OCI-LY3 (cell line): ENCODE measurements at regions not wholly inside any gene's neighbourhood (a gene's known extent, or its start where the extent isn't known, plus 50 kb on each side); places are given as distances from the start of the nearest gene placed in this dataset.

ENCODE experiments used
- H2AFZ ChIP-seq: fragments of 200-600, 300-600 bp; shearing (Covaris generic); 2 replicates; pipeline ENCODE4 v1.6.0; 2014; ENCODE audit warnings: antibody characterized with exemption, low read depth, low read length
- H3K27ac ChIP-seq: fragments of 200-600, 300-600 bp; sonication (generic); 2 replicates; pipeline ENCODE4 v1.5.1; 2014; ENCODE audit warnings: mild to moderate bottlenecking, low read length, moderate library complexity, mixed read lengths
- H3K27me3 ChIP-seq: fragments of 200-600, 300-600 bp; sonication (generic); 2 replicates; pipeline ENCODE4 v1.6.1; 2014; ENCODE audit warnings: low read depth, low read length, mixed read lengths
- H3K36me3 ChIP-seq: fragments of 200-600, 300-600 bp; sonication (generic); replicated peaks from 2 replicates; pipeline ENCODE3; 2014; ENCODE audit warnings: low read depth, low read length, mixed read lengths
- H3K4me1 ChIP-seq: fragments of 300-600, 200-600 bp; sonication (generic); 2 replicates; pipeline ENCODE4 v1.6.1; 2014; ENCODE audit warnings: low read length, mixed read lengths
- H3K4me2 ChIP-seq: fragments of 200-600, 300-600 bp; sonication (generic); 2 replicates; pipeline ENCODE4 v1.6.1; 2014; ENCODE audit warnings: low read length, mixed read lengths
- H3K4me3 ChIP-seq: fragments of 300-600, 200-600 bp; sonication (generic); 2 replicates; pipeline ENCODE4 v1.5.1; 2014; ENCODE audit warnings: antibody characterized with exemption, mild to moderate bottlenecking, low read length, moderate library complexity
- H3K79me2 ChIP-seq: fragments of 300-600, 200-600 bp; shearing (Covaris generic); 2 replicates; pipeline ENCODE4 v1.6.1; 2014; ENCODE audit warnings: mild to moderate bottlenecking, low read length, mixed read lengths
- H3K9ac ChIP-seq: fragments of 300-600, 200-600 bp; shearing (Covaris generic); 2 replicates; pipeline ENCODE4 v1.6.0; 2014; ENCODE audit warnings: mild to moderate bottlenecking, low read length, moderate library complexity
- H3K9me3 ChIP-seq: fragments of 200-600, 300-600 bp; shearing (Covaris generic); 2 replicates; pipeline ENCODE4 v1.6.1; 2014; ENCODE audit warnings: low read length, mixed read lengths; ENCODE audit not compliant: insufficient read depth
- H4K20me1 ChIP-seq: fragments of 200-600, 300-600 bp; sonication (generic); 2 replicates; pipeline ENCODE4 v1.6.1; 2016; ENCODE audit warnings: low read length, mixed read lengths; ENCODE audit not compliant: insufficient read depth
- CTCF ChIP-seq: fragments of 200-600, 300-600 bp; sonication (generic); IDR thresholded peaks from 2 replicates; pipeline ENCODE4 v1.5.1; 2014; ENCODE audit warnings: antibody characterized with exemption, low read length, low read depth
- EZH2phosphoT487 ChIP-seq: fragments of 200-600 bp; shearing (Covaris generic); IDR thresholded peaks from 2 replicates; pipeline ENCODE4 v1.6.1; 2018; ENCODE audit warnings: antibody characterized with exemption, mixed run types, low read depth

GRCh38 chr2:103130857-103131256 lies 369.0 kb downstream of the TMEM182 start:
- TF ChIP-seq CTCF (no peak), EZH2phosphoT487 (no peak)
- Histone ChIP-seq H3K27me3 (no peaks in the 10 kb centered on the region), H3K4me1 (no peaks in the 10 kb centered on the region), H3K9me3 (no peaks in the 10 kb centered on the region), H3K4me3 (no peak overlapping the region), H3K36me3 (no peaks in the 10 kb centered on the region), H2AFZ (no peak overlapping the region), H3K79me2 (no peaks in the 10 kb centered on the region), H4K20me1 (no peaks in the 10 kb centered on the region), H3K27ac (no peak overlapping the region), H3K4me2 (no peak overlapping the region), H3K9ac (no peak overlapping the region)

GRCh38 chr2:103132536-103133217 lies 370.8 kb downstream of the TMEM182 start:
- no peaks in the 10 kb centered on the region for H4K20me1 ChIP-seq
- no peaks in the 10 kb centered on the region for H3K79me2 ChIP-seq
- H3K36me3 ChIP-seq = no peaks in the 10 kb centered on the region
- no peak overlapping the region for H3K4me2 ChIP-seq
- no peak overlapping the region for H2AFZ ChIP-seq
- H3K27ac ChIP-seq = no peak overlapping the region
- no peak overlapping the region for H3K9ac ChIP-seq
- no peaks in the 10 kb centered on the region for H3K9me3 ChIP-seq
- H3K4me3 ChIP-seq = no peak overlapping the region
- no peaks in the 10 kb centered on the region for H3K27me3 ChIP-seq
- no peak for TF ChIP-seq CTCF
- no peak for TF ChIP-seq EZH2phosphoT487
- H3K4me1 ChIP-seq = no peaks in the 10 kb centered on the region

- H3K4me2 ChIP-seq = no peak overlapping the region
- no peaks in the 10 kb centered on the region; the same call in 1 of the 2 replicates for H3K27me3 ChIP-seq
- H2AFZ ChIP-seq = no peak overlapping the region
- H3K9me3 ChIP-seq = no peaks in the 10 kb centered on the region
- H3K4me1 ChIP-seq = no peaks in the 10 kb centered on the region
- no peak overlapping the region for H3K4me3 ChIP-seq
- TF ChIP-seq EZH2phosphoT487 (no peak), CTCF (no peak)
- H3K36me3 ChIP-seq = no peaks in the 10 kb centered on the region
- no peak overlapping the region for H3K27ac ChIP-seq
- no peaks in the 10 kb centered on the region for H4K20me1 ChIP-seq
- H3K9ac ChIP-seq = no peak overlapping the region
- no peaks in the 10 kb centered on the region for H3K79me2 ChIP-seq
Measured at GRCh38 chr2:103135679-103136078, 373.8 kb downstream of the TMEM182 start.

GRCh38 chr2:103138123-103138901 lies 376.5 kb downstream of the TMEM182 start:
- H3K4me3 ChIP-seq = no peak overlapping the region
- no peak overlapping the region for H3K27ac ChIP-seq
- no peaks in the 10 kb centered on the region for H3K36me3 ChIP-seq
- H3K9ac ChIP-seq = no peak overlapping the region
- no peak overlapping the region for H3K4me2 ChIP-seq
- no peaks in the 10 kb centered on the region for H3K4me1 ChIP-seq
- TF ChIP-seq EZH2phosphoT487 = no peak
- TF ChIP-seq CTCF = no peak
- H4K20me1 ChIP-seq = no peaks in the 10 kb centered on the region
- no peaks in the 10 kb centered on the region; the same call in 1 of the 2 replicates for H3K27me3 ChIP-seq
- no peak overlapping the region for H2AFZ ChIP-seq
- H3K79me2 ChIP-seq = no peaks in the 10 kb centered on the region
- no peaks in the 10 kb centered on the region for H3K9me3 ChIP-seq
